ENCODE measurements at regions not wholly inside any gene's neighbourhood (a gene's known extent, or its start where the extent isn't known, plus 50 kb on each side); places are given as distances from the start of the nearest gene placed in this dataset.

DNA sequence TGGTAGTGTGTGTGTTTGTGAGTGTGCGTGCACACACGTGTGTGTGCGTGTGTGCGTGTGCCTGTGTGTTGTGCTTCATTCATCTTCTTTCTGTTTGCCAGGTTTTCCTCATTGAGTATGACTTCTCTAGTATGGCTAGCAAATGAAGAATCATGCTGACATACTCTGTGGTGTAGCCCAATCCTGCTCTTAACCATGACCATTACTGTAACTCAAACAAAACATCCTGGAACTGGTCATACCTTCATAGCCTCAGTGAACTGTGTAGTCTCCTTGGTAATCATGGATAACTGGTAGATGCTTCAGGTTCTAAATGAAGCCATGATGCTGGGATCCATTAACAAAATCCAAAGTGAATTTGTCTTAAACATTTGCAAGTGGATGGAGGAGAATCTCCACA is 1117.7 kb downstream of the BCL11B start:
- no peak for TF ChIP-seq POLR2A (IDR thresholded peaks at IDR 0.05; ENCODE audit: low read depth)
- TF ChIP-seq POLR2AphosphoS5 (IDR thresholded peaks at IDR 0.05) = no peak
- TF ChIP-seq EP300 (IDR thresholded peaks at IDR 0.05) = no peak
